H1 (cell line): ENCODE measurements at regions not wholly inside any gene's neighbourhood (a gene's known extent, or its start where the extent isn't known, plus 50 kb on each side); places are given as distances from the start of the nearest gene placed in this dataset.

Source experiments
- TF ChIP-seq, protein P1 (sequence below): fragments of 300-600 bp; sonication (generic); IDR thresholded peaks from 2 replicates; pipeline ENCODE4 v1.7.1; 2012; ENCODE audit warnings: low read length, moderate library complexity, mild to moderate bottlenecking, inconsistent platforms; ENCODE audit not compliant: insufficient replicate concordance

DNA sequence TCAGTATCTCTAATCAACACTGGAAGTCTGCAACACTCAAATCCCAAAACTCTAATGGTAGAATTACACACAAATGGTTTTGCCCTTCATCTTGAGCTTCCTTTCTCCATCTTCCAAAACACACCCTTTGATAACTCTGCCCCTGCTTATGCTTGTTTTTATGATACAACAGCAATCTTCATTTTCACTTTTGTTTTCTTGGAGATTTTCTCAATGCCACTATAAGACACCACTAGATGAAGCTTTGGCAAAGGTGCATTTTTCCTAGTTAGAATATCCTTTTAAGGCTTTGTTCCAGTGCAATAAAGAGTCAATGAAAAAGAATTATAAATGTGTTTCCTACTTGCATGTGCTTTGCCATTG, 472.4 kb upstream of the NWD2 start (continued):
- TF ChIP-seq, protein P1, sequence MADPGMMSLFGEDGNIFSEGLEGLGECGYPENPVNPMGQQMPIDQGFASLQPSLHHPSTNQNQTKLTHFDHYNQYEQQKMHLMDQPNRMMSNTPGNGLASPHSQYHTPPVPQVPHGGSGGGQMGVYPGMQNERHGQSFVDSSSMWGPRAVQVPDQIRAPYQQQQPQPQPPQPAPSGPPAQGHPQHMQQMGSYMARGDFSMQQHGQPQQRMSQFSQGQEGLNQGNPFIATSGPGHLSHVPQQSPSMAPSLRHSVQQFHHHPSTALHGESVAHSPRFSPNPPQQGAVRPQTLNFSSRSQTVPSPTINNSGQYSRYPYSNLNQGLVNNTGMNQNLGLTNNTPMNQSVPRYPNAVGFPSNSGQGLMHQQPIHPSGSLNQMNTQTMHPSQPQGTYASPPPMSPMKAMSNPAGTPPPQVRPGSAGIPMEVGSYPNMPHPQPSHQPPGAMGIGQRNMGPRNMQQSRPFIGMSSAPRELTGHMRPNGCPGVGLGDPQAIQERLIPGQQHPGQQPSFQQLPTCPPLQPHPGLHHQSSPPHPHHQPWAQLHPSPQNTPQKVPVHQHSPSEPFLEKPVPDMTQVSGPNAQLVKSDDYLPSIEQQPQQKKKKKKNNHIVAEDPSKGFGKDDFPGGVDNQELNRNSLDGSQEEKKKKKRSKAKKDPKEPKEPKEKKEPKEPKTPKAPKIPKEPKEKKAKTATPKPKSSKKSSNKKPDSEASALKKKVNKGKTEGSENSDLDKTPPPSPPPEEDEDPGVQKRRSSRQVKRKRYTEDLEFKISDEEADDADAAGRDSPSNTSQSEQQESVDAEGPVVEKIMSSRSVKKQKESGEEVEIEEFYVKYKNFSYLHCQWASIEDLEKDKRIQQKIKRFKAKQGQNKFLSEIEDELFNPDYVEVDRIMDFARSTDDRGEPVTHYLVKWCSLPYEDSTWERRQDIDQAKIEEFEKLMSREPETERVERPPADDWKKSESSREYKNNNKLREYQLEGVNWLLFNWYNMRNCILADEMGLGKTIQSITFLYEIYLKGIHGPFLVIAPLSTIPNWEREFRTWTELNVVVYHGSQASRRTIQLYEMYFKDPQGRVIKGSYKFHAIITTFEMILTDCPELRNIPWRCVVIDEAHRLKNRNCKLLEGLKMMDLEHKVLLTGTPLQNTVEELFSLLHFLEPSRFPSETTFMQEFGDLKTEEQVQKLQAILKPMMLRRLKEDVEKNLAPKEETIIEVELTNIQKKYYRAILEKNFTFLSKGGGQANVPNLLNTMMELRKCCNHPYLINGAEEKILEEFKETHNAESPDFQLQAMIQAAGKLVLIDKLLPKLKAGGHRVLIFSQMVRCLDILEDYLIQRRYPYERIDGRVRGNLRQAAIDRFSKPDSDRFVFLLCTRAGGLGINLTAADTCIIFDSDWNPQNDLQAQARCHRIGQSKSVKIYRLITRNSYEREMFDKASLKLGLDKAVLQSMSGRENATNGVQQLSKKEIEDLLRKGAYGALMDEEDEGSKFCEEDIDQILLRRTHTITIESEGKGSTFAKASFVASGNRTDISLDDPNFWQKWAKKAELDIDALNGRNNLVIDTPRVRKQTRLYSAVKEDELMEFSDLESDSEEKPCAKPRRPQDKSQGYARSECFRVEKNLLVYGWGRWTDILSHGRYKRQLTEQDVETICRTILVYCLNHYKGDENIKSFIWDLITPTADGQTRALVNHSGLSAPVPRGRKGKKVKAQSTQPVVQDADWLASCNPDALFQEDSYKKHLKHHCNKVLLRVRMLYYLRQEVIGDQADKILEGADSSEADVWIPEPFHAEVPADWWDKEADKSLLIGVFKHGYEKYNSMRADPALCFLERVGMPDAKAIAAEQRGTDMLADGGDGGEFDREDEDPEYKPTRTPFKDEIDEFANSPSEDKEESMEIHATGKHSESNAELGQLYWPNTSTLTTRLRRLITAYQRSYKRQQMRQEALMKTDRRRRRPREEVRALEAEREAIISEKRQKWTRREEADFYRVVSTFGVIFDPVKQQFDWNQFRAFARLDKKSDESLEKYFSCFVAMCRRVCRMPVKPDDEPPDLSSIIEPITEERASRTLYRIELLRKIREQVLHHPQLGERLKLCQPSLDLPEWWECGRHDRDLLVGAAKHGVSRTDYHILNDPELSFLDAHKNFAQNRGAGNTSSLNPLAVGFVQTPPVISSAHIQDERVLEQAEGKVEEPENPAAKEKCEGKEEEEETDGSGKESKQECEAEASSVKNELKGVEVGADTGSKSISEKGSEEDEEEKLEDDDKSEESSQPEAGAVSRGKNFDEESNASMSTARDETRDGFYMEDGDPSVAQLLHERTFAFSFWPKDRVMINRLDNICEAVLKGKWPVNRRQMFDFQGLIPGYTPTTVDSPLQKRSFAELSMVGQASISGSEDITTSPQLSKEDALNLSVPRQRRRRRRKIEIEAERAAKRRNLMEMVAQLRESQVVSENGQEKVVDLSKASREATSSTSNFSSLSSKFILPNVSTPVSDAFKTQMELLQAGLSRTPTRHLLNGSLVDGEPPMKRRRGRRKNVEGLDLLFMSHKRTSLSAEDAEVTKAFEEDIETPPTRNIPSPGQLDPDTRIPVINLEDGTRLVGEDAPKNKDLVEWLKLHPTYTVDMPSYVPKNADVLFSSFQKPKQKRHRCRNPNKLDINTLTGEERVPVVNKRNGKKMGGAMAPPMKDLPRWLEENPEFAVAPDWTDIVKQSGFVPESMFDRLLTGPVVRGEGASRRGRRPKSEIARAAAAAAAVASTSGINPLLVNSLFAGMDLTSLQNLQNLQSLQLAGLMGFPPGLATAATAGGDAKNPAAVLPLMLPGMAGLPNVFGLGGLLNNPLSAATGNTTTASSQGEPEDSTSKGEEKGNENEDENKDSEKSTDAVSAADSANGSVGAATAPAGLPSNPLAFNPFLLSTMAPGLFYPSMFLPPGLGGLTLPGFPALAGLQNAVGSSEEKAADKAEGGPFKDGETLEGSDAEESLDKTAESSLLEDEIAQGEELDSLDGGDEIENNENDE: no peak
